ENCODE measurements at regions not wholly inside any gene's neighbourhood (a gene's known extent, or its start where the extent isn't known, plus 50 kb on each side); places are given as distances from the start of the nearest gene placed in this dataset.
A peak's percentile ranks its signal among the peaks of the same experiment; 100 is the strongest.

GRCh38 chr2:46239175-46239846 is 57.9 kb upstream of the EPAS1 start:
- no peak for DNase-seq (ENCODE audit: low read depth)
- H3K4me3 ChIP-seq (replicated peaks; ENCODE audit: low read depth, low read length): no peak overlapping the region
- no peak for TF ChIP-seq CTCF (IDR thresholded peaks at IDR 0.05; ENCODE audit: low read length, missing control alignments)

GRCh38 chr2:46239847-46240181 is 57.4 kb upstream of the EPAS1 start:
- no peak for DNase-seq (ENCODE audit: low read depth)
- TF ChIP-seq CTCF (IDR thresholded peaks at IDR 0.05; ENCODE audit: low read length, missing control alignments): no peak
- H3K4me3 ChIP-seq (replicated peaks; ENCODE audit: low read depth, low read length): no peak overlapping the region

- peak; percentile 23 for DNase-seq (ENCODE audit: low read depth)
- TF ChIP-seq CTCF (IDR thresholded peaks at IDR 0.05; ENCODE audit: low read length, missing control alignments): no peak
- no peak overlapping the region for H3K4me3 ChIP-seq (replicated peaks; ENCODE audit: low read depth, low read length)
Observed at GRCh38 chr2:46241344-46241743, 55.9 kb upstream of the EPAS1 start.

- no peak for TF ChIP-seq CTCF (IDR thresholded peaks at IDR 0.05; ENCODE audit: low read length, missing control alignments)
- H3K4me3 ChIP-seq (replicated peaks; ENCODE audit: low read depth, low read length): no peak overlapping the region
- no peak for DNase-seq (ENCODE audit: low read depth)
Observed at GRCh38 chr2:46245869-46246268, 51.3 kb upstream of the EPAS1 start.

- TF ChIP-seq CTCF (IDR thresholded peaks at IDR 0.05; ENCODE audit: low read length, missing control alignments): no peak
- no peak overlapping the region for H3K4me3 ChIP-seq (replicated peaks; ENCODE audit: low read depth, low read length)
- no peak for DNase-seq (ENCODE audit: low read depth)
Observed at GRCh38 chr2:46246790-46247189, 50.4 kb upstream of the EPAS1 start.

Measured in fibroblast of pulmonary artery (primary cell).